ENCODE measurements at regions not wholly inside any gene's neighbourhood (a gene's known extent, or its start where the extent isn't known, plus 50 kb on each side); places are given as distances from the start of the nearest gene placed in this dataset.

DNA sequence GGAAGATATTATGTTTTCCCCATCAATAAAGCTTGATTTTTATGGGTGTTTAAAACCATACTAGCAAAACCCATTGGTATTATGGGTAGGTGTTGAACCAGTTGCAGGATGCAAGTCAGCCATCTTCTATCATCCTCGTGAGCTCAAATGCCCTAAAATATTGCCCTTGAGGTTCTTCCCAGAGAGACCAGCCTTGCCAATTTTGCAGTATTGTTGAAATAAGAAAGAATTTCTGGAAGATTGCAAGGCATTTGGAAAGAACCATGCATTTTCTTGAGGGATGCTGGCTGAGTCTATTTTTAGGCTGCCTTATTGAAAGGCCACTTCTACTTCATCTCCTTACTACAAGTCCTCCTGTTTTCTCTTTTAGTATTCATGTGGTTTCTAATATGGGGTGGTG is 60.9 kb upstream of the SOD3 start:
- intact Hi-C loops (cut with DNase I), result no loop called here
- H3K27ac ChIP-seq, result no peak overlapping the region
- H3K4me1 ChIP-seq, result peaks cover 19% of the 10 kb centered on the region
- H3K27me3 ChIP-seq (ENCODE audit: insufficient read depth in 3 of 3, low read length in 2 of 3), result no peaks in the 10 kb centered on the region
- WGBS, 3 donors, result 32 to 54% (median 48%) methylated on average over 1 of the region's 1 CpG
- H3K9me3 ChIP-seq, result no peaks in the 10 kb centered on the region
- TF ChIP-seq, protein P1, sequence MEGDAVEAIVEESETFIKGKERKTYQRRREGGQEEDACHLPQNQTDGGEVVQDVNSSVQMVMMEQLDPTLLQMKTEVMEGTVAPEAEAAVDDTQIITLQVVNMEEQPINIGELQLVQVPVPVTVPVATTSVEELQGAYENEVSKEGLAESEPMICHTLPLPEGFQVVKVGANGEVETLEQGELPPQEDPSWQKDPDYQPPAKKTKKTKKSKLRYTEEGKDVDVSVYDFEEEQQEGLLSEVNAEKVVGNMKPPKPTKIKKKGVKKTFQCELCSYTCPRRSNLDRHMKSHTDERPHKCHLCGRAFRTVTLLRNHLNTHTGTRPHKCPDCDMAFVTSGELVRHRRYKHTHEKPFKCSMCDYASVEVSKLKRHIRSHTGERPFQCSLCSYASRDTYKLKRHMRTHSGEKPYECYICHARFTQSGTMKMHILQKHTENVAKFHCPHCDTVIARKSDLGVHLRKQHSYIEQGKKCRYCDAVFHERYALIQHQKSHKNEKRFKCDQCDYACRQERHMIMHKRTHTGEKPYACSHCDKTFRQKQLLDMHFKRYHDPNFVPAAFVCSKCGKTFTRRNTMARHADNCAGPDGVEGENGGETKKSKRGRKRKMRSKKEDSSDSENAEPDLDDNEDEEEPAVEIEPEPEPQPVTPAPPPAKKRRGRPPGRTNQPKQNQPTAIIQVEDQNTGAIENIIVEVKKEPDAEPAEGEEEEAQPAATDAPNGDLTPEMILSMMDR (IDR thresholded peaks at IDR 0.05), result no peak
- DNase-seq (no peak), ATAC-seq (no peak)
- no peak overlapping the region for H3K4me3 ChIP-seq
- H3K36me3 ChIP-seq (ENCODE audit: insufficient read depth in 1 of 2, low read depth in 1 of 2), result no peaks in the 10 kb centered on the region

DNA sequence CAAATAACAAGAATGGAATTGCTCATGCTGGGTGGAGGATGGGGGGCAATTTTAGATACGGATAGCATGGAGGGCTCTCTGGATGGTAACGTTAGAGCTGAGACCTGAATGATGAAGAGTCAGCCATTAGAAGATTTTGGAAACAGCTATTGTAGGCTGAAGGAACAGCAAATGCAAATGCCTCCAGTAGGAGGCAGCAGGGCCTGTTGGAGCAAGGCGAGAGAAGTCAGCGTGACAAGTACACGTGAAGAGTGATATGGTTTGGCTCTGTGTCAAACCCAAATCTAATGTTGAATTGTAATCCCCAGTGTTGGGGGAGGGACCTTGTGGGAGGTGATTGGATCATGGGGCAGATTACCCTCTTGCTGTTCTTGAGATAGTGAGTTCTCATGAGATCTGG is 59.3 kb upstream of the SOD3 start:
- no peaks in the 10 kb centered on the region for H3K9me3 ChIP-seq
- intact Hi-C loops (cut with DNase I), result no loop called here
- DNase-seq, result no peak
- H3K4me1 ChIP-seq, result peaks cover 12% of the 10 kb centered on the region
- ATAC-seq, result no peak
- WGBS, 3 donors, result 59 to 71% (median 68%) methylated on average over 5 of the region's 5 CpGs
- H3K4me3 ChIP-seq, result no peak overlapping the region
- TF ChIP-seq, protein P1 (IDR thresholded peaks at IDR 0.05), result no peak
- H3K27me3 ChIP-seq (ENCODE audit: insufficient read depth in 3 of 3, low read length in 2 of 3), result no peaks in the 10 kb centered on the region
- no peak overlapping the region for H3K27ac ChIP-seq
- no peaks in the 10 kb centered on the region for H3K36me3 ChIP-seq (ENCODE audit: insufficient read depth in 1 of 2, low read depth in 1 of 2)

DNA sequence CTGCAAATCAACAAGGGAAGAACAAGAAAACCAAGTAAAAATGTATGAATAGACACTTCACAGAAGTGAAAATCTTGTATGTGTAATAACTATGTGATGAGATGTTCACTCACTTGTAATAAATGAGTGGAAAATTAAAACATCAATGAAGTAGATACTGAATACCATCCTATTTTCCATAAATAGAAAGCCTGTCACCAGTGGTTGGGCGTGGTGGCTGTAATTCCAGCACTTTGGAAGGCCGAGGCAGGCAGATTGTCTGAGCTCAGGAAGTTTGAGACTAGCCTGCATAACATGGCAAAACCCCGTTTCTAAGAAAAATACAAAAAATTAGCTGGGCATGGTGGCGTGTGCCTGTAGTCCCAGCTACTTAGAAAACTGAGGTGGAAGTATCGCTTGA is 53.5 kb upstream of the SOD3 start:
- peak in 2 of 4 donors; percentile 39 to 65 for ATAC-seq
- TF ChIP-seq, protein P1 (IDR thresholded peaks at IDR 0.05), result no peak

DNA sequence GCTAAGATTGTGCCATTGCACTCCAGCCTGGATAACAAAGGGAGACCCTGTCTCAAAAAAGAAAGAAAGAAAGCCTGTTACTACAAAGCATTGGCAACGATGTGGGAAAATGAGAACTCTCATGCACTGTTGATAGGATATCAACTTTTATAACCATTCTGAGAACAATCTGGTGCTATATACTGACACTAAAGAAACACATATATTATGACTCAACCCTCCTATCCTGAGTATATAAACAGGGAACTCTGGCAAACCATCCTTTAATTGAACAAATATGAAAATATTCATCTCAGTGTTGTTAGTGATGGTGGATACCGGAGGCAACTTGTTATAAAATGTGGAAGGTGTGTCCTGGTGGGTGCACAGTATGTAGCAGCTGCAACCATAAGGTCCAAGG is 53.0 kb upstream of the SOD3 start:
- H3K4me1 ChIP-seq, result peaks cover 43% of the 10 kb centered on the region
- TF ChIP-seq, protein P1 (IDR thresholded peaks at IDR 0.05), result no peak
- no peak overlapping the region for H3K4me3 ChIP-seq
- no peaks in the 10 kb centered on the region for H3K27me3 ChIP-seq (ENCODE audit: insufficient read depth in 3 of 3, low read length in 2 of 3)
- peak in 2 of 4 donors; percentile 33 to 52 for ATAC-seq
- WGBS, 3 donors, result 74 to 86% (median 77%) methylated on average over 2 of the region's 2 CpGs
- intact Hi-C loops (cut with DNase I), result loop anchor here in 1 of 2 donors (5.0 kb wide), 1 partner anchor 170 kb away; the partner anchor contains the start of gene CCDC149
- H3K9me3 ChIP-seq, result no peaks in the 10 kb centered on the region
- H3K27ac ChIP-seq, result peak overlapping the region; percentile 58
- H3K36me3 ChIP-seq (ENCODE audit: insufficient read depth in 1 of 2, low read depth in 1 of 2), result no peaks in the 10 kb centered on the region
- no peak for DNase-seq

More for the DNA sequence above, 53.5 kb upstream of the SOD3 start:
- WGBS, 3 donors, result 50 to 57% (median 56%) methylated on average over 5 of the region's 5 CpGs
- Histone ChIP-seq H3K4me1 (peaks cover 43% of the 10 kb centered on the region), H3K36me3 (ENCODE audit: insufficient read depth in 1 of 2, low read depth in 1 of 2) (no peaks in the 10 kb centered on the region), H3K27me3 (ENCODE audit: insufficient read depth in 3 of 3, low read length in 2 of 3) (no peaks in the 10 kb centered on the region), H3K9me3 (no peaks in the 10 kb centered on the region), H3K4me3 (no peak overlapping the region), H3K27ac (peak overlapping the region; percentile 58)
- no peak for DNase-seq
- intact Hi-C loops (cut with DNase I), result loop anchor here in 1 of 2 donors (5.0 kb wide), 1 partner anchor 170 kb away; the partner anchor contains the start of gene CCDC149

DNA sequence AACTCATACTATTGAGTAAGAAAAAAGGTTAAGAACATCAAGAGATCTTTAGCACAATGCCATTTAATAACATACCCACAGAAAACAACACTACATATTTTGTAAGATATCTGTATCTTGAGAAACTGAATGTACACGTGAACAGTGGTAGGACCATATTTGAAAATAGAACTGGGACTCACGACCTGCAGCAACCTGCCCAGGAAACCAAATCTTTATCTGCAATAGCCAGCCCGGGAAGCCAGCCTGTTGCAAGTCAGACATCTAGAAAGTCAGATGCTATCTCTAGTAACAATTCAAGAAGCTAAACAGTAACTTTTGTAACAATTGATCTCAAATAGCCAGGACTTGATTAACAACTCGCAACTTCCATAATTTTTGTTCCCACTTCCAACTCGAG is 52.6 kb upstream of the SOD3 start:
- peak; percentile 64 to 84 (median 80) for ATAC-seq

More for the DNA sequence above, 52.6 kb upstream of the SOD3 start:
- intact Hi-C loops (cut with DNase I), result loop anchor here in 1 of 2 donors (5.0 kb wide), 1 partner anchor 170 kb away; the partner anchor contains the start of gene CCDC149
- Histone ChIP-seq H3K27me3 (ENCODE audit: insufficient read depth in 3 of 3, low read length in 2 of 3) (no peaks in the 10 kb centered on the region), H3K36me3 (ENCODE audit: insufficient read depth in 1 of 2, low read depth in 1 of 2) (no peaks in the 10 kb centered on the region), H3K4me3 (no peak overlapping the region), H3K27ac (peak overlapping the region; percentile 58), H3K4me1 (peaks cover 45% of the 10 kb centered on the region), H3K9me3 (no peaks in the 10 kb centered on the region)
- 50 to 65% (median 52%) methylated on average over 5 of the region's 5 CpGs for WGBS, 3 donors
- TF ChIP-seq, protein P1 (IDR thresholded peaks at IDR 0.05), result no peak
- no peak for DNase-seq
